ENCODE measurements at regions not wholly inside any gene's neighbourhood (a gene's known extent, or its start where the extent isn't known, plus 50 kb on each side); places are given as distances from the start of the nearest gene placed in this dataset.

GRCh38 chr1:116854403-116854690 lies 55.4 kb upstream of the PTGFRN start:
- Histone ChIP-seq H3K27me3 (no peaks in the 10 kb centered on the region), H3K4me3 (no peak overlapping the region), H3K27ac (no peak overlapping the region), H3K36me3 (no peaks in the 10 kb centered on the region), H3K4me1 (peaks cover 32% of the 10 kb centered on the region), H3K9me3 (no peaks in the 10 kb centered on the region)
- TF ChIP-seq POLR2A (IDR thresholded peaks at IDR 0.05), result no peak
- no peak for TF ChIP-seq CTCF (IDR thresholded peaks at IDR 0.05)
- no peak for TF ChIP-seq POLR2AphosphoS5 (IDR thresholded peaks at IDR 0.05)
- TF ChIP-seq EP300 (IDR thresholded peaks at IDR 0.05), result no peak
- 61% methylated on average over 2 of the region's 2 CpGs for WGBS
- no peak for DNase-seq (ENCODE audit: low spot score in 2 of 2)

DNA sequence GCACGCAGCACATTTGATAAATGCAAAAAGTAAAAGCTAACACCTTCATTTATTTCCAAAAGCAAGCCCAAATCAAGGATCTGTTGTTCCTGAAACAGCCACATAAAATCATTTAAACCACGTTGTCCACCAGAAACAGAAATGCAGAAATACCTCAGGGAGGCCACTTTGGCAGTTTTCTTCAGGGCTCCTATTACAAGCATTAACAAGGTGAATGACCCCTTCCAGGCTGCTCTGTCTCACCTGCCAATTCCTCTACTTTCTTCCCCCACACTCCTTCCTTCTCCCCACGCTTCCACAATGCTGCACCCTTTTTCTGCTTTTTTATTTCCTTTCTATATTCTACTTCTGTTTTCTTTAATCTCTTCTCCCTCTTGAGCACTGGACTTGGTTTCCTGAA lies 55.0 kb upstream of the PTGFRN start:
- 70% methylated on average over 3 of the region's 3 CpGs for WGBS
- TF ChIP-seq EP300 (IDR thresholded peaks at IDR 0.05) (no peak), CTCF (IDR thresholded peaks at IDR 0.05) (no peak), POLR2AphosphoS5 (IDR thresholded peaks at IDR 0.05) (no peak), POLR2A (IDR thresholded peaks at IDR 0.05) (no peak)
- H3K4me1 ChIP-seq, result peaks cover 32% of the 10 kb centered on the region
- no peak for DNase-seq (ENCODE audit: low spot score in 2 of 2)
- no peaks in the 10 kb centered on the region for H3K9me3 ChIP-seq
- H3K36me3 ChIP-seq, result no peaks in the 10 kb centered on the region
- no peaks in the 10 kb centered on the region for H3K27me3 ChIP-seq
- no peak overlapping the region for H3K27ac ChIP-seq
- no peak overlapping the region for H3K4me3 ChIP-seq

DNA sequence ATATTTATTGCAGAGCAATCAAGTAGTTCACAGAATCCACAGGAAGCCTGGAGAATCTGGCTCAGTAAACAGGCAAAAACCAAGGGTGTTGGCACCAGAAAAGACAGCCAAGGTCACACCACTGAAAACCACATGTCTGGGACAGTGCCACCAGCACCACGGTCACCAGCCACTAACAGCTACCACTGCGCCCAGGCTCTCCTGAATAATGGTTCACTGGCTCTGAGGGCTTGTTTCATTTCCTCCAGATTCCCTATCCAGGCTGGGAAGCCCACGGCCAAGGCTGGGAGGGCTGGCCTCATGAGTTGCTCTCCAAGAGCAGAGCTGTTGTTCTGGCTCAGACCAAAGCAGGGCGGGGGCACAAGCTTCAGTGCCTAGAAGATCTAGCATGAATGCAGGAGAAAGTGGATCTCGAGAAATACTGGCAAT lies 54.5 kb upstream of the PTGFRN start:
- Histone ChIP-seq H3K36me3 (no peaks in the 10 kb centered on the region), H3K27me3 (no peaks in the 10 kb centered on the region), H3K4me3 (no peak overlapping the region), H3K9me3 (no peaks in the 10 kb centered on the region), H3K27ac (no peak overlapping the region), H3K4me1 (peaks cover 32% of the 10 kb centered on the region)
- DNase-seq (ENCODE audit: low spot score in 2 of 2), result peak in 1 of 2 donors; percentile 86
- 18% methylated on average over 5 of the region's 5 CpGs for WGBS
- TF ChIP-seq EP300 (IDR thresholded peaks at IDR 0.05) (no peak), POLR2A (IDR thresholded peaks at IDR 0.05) (no peak), CTCF (IDR thresholded peaks at IDR 0.05) (no peak), POLR2AphosphoS5 (IDR thresholded peaks at IDR 0.05) (no peak)

DNA sequence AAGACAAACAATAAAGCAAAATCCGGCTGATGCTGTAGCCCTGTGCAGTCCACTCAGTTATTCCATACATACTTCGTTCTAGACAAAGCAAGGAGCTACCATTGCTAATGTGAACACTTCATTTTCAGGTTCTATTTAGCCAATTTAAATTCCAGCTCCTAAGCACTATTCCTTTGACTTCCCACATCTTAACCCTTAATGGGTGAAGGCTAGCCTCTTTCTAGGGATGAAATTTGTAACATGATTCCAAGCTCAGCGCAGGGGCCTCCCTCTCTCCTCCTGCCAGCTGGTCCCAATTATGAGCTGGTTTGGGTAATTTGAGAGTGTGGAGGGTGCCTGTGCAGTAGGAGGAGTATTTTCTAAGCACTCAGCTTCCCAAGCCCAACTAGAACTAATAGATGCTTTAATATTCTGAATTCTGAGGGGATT lies 53.9 kb upstream of the PTGFRN start:
- H3K27me3 ChIP-seq, result no peaks in the 10 kb centered on the region
- no peaks in the 10 kb centered on the region for H3K36me3 ChIP-seq
- peaks cover 32% of the 10 kb centered on the region for H3K4me1 ChIP-seq
- TF ChIP-seq EP300 (IDR thresholded peaks at IDR 0.05) (no peak), POLR2A (IDR thresholded peaks at IDR 0.05) (no peak), CTCF (IDR thresholded peaks at IDR 0.05) (no peak), POLR2AphosphoS5 (IDR thresholded peaks at IDR 0.05) (no peak)
- no peak overlapping the region for H3K4me3 ChIP-seq
- no peak for DNase-seq (ENCODE audit: low spot score in 2 of 2)
- H3K27ac ChIP-seq, result no peak overlapping the region
- WGBS, result 52% methylated on average over 3 of the region's 3 CpGs
- H3K9me3 ChIP-seq, result no peaks in the 10 kb centered on the region

- H3K9me3 ChIP-seq, result no peaks in the 10 kb centered on the region
- TF ChIP-seq CTCF (IDR thresholded peaks at IDR 0.05) (no peak), POLR2A (IDR thresholded peaks at IDR 0.05) (no peak), POLR2AphosphoS5 (IDR thresholded peaks at IDR 0.05) (no peak), EP300 (IDR thresholded peaks at IDR 0.05) (no peak)
- 65% methylated on average over 3 of the region's 3 CpGs for WGBS
- no peaks in the 10 kb centered on the region for H3K36me3 ChIP-seq
- no peak overlapping the region for H3K4me3 ChIP-seq
- no peaks in the 10 kb centered on the region for H3K27me3 ChIP-seq
- H3K4me1 ChIP-seq, result peaks cover 32% of the 10 kb centered on the region
- DNase-seq (ENCODE audit: low spot score in 2 of 2), result no peak
- H3K27ac ChIP-seq, result no peak overlapping the region
Observed at GRCh38 chr1:116856312-116856711, 53.4 kb upstream of the PTGFRN start.
